ENCODE measurements at regions not wholly inside any gene's neighbourhood (a gene's known extent, or its start where the extent isn't known, plus 50 kb on each side); places are given as distances from the start of the nearest gene placed in this dataset.

GRCh38 chr1:82373710-82374109, 573.0 kb downstream of the ADGRL2 start:
- TF ChIP-seq RUNX3 (IDR thresholded peaks at IDR 0.05; ENCODE audit: low read length) (no peak), CREB1 (IDR thresholded peaks at IDR 0.05; ENCODE audit: low read depth) (no peak), USF1 (IDR thresholded peaks at IDR 0.05; ENCODE audit: borderline replicate concordance, extremely low read length, insufficient read depth, low read depth, low read length) (no peak), NFIC (IDR thresholded peaks at IDR 0.05; ENCODE audit: low read depth, low read length) (no peak), EZH2 (IDR thresholded peaks at IDR 0.05; ENCODE audit: borderline replicate concordance, control insufficient read depth, low read depth, low read length) (no peak), RAD21 (IDR thresholded peaks at IDR 0.05; ENCODE audit: insufficient read depth, low read depth, low read length) (no peak), RFX5 (IDR thresholded peaks at IDR 0.05; ENCODE audit: low read depth, low read length) (no peak)
- TF ChIP-seq, protein P1, sequence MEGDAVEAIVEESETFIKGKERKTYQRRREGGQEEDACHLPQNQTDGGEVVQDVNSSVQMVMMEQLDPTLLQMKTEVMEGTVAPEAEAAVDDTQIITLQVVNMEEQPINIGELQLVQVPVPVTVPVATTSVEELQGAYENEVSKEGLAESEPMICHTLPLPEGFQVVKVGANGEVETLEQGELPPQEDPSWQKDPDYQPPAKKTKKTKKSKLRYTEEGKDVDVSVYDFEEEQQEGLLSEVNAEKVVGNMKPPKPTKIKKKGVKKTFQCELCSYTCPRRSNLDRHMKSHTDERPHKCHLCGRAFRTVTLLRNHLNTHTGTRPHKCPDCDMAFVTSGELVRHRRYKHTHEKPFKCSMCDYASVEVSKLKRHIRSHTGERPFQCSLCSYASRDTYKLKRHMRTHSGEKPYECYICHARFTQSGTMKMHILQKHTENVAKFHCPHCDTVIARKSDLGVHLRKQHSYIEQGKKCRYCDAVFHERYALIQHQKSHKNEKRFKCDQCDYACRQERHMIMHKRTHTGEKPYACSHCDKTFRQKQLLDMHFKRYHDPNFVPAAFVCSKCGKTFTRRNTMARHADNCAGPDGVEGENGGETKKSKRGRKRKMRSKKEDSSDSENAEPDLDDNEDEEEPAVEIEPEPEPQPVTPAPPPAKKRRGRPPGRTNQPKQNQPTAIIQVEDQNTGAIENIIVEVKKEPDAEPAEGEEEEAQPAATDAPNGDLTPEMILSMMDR (IDR thresholded peaks at IDR 0.05 in 2 of 3, conservative IDR thresholded peaks at IDR 0.05 in 1 of 3; ENCODE audit: control insufficient read depth in 2 of 3, extremely low read depth in 1 of 3, insufficient read depth in 1 of 3, low read depth in 3 of 3, low read length in 3 of 3) = no peak
- TF ChIP-seq, protein P2, sequence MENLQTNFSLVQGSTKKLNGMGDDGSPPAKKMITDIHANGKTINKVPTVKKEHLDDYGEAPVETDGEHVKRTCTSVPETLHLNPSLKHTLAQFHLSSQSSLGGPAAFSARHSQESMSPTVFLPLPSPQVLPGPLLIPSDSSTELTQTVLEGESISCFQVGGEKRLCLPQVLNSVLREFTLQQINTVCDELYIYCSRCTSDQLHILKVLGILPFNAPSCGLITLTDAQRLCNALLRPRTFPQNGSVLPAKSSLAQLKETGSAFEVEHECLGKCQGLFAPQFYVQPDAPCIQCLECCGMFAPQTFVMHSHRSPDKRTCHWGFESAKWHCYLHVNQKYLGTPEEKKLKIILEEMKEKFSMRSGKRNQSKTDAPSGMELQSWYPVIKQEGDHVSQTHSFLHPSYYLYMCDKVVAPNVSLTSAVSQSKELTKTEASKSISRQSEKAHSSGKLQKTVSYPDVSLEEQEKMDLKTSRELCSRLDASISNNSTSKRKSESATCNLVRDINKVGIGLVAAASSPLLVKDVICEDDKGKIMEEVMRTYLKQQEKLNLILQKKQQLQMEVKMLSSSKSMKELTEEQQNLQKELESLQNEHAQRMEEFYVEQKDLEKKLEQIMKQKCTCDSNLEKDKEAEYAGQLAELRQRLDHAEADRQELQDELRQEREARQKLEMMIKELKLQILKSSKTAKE (IDR thresholded peaks at IDR 0.05; ENCODE audit: low read depth, poor library complexity, severe bottlenecking) = no peak
- TF ChIP-seq, protein P3, sequence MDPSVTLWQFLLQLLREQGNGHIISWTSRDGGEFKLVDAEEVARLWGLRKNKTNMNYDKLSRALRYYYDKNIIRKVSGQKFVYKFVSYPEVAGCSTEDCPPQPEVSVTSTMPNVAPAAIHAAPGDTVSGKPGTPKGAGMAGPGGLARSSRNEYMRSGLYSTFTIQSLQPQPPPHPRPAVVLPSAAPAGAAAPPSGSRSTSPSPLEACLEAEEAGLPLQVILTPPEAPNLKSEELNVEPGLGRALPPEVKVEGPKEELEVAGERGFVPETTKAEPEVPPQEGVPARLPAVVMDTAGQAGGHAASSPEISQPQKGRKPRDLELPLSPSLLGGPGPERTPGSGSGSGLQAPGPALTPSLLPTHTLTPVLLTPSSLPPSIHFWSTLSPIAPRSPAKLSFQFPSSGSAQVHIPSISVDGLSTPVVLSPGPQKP (IDR thresholded peaks at IDR 0.05; ENCODE audit: low read depth, low read length) = no peak
